ENCODE measurements at regions not wholly inside any gene's neighbourhood (a gene's known extent, or its start where the extent isn't known, plus 50 kb on each side); places are given as distances from the start of the nearest gene placed in this dataset.

DNA sequence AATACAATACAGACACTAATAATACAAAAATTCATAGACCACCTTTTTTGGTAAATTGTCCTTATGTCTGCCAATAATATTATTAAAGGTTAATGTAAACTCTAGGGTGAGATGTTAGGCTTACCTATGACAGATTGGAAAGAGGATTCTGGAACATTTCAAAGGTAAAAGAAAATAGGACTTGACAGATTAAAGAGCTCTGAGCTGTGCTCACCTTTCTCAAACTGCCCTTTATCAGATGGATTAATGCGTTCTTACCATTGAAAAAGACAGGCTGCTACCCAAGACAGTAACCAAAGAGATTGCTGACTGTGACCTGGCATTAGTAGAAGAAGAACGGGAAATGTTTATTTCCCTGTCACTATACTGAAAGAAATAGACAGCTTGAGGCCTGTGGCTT lies 156.1 kb upstream of the MRPS30 start:
- TF ChIP-seq, protein P1, sequence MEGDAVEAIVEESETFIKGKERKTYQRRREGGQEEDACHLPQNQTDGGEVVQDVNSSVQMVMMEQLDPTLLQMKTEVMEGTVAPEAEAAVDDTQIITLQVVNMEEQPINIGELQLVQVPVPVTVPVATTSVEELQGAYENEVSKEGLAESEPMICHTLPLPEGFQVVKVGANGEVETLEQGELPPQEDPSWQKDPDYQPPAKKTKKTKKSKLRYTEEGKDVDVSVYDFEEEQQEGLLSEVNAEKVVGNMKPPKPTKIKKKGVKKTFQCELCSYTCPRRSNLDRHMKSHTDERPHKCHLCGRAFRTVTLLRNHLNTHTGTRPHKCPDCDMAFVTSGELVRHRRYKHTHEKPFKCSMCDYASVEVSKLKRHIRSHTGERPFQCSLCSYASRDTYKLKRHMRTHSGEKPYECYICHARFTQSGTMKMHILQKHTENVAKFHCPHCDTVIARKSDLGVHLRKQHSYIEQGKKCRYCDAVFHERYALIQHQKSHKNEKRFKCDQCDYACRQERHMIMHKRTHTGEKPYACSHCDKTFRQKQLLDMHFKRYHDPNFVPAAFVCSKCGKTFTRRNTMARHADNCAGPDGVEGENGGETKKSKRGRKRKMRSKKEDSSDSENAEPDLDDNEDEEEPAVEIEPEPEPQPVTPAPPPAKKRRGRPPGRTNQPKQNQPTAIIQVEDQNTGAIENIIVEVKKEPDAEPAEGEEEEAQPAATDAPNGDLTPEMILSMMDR (IDR thresholded peaks at IDR 0.05) = no peak
- no peak for TF ChIP-seq POLR2AphosphoS5 (IDR thresholded peaks at IDR 0.05)

Measured in prostate gland (tissue), 2 donors.